Thyroid gland (tissue), 4 donors: ENCODE measurements at regions not wholly inside any gene's neighbourhood (a gene's known extent, or its start where the extent isn't known, plus 50 kb on each side); places are given as distances from the start of the nearest gene placed in this dataset.

Experiments used
- DNase-seq, 2 donors: peaks; one replicate each; pipeline ENCODE4 v3.0.0-alpha.2; 2019
- H3K27ac ChIP-seq, 3 donors: fragments of 200-600 bp; sonication (generic); 1 replicate in 2 of 3; 2 replicates in 1 of 3; pipeline ENCODE4 v1.5.1; 2016 to 2019; ENCODE audit warnings: mild to moderate bottlenecking in 1 of 3, moderate library complexity in 1 of 3
- H3K27me3 ChIP-seq: fragments of 200-600 bp; sonication (generic); one replicate; pipeline ENCODE4 v1.5.1; 2019
- H3K36me3 ChIP-seq, 2 donors: fragments of 200-600 bp; sonication (generic); one replicate each; pipeline ENCODE4 v1.5.1; 2016 to 2019
- H3K4me1 ChIP-seq, 2 donors: fragments of 200-600 bp; sonication (generic); one replicate each; pipeline ENCODE4 v1.5.1; 2017 to 2019
- H3K4me3 ChIP-seq, 3 donors: fragments of 200-600 bp; sonication (generic); replicated peaks in 1 of 3; 1 replicate in 2 of 3; 2 replicates in 1 of 3; pipeline ENCODE4 v1.5.1; 2016; ENCODE audit warnings: mild to moderate bottlenecking in 1 of 3
- H3K9me3 ChIP-seq: fragments of 200-600 bp; sonication (generic); one replicate; pipeline ENCODE4 v1.5.1; 2017
- CTCF ChIP-seq, 6 experiments: fragments of 200-600 bp in 3 of 6; fragments of 450-650 bp in 3 of 6; sonication (generic) in 3 of 6; IDR thresholded peaks; one replicate each; pipeline ENCODE4 v1.5.1; 2016 to 2019; ENCODE audit warnings: antibody characterized with exemption in 6 of 6, mild to moderate bottlenecking in 2 of 6, inconsistent platforms in 1 of 6, moderate library complexity in 1 of 6
- POLR2A ChIP-seq, 2 donors: fragments of 450-650 bp; IDR thresholded peaks; one replicate each; pipeline ENCODE4 v1.6.1; 2017; ENCODE audit warnings: antibody characterized with exemption in 2 of 2, mild to moderate bottlenecking in 2 of 2, moderate library complexity in 1 of 2
- WGBS, 2 donors: methylation state at CpG; one replicate each; pipeline ENCODE4 v1.1.5; 2017; 5-methylcytosine and 5-hydroxymethylcytosine counted together
- intact Hi-C: fragments of 100-400 bp; cut with DNase I; formaldehyde crosslinking; loops from one replicate; pipeline ENCODE4 v1.15.1; 2023

GRCh38 chr1:115215110-115215509, 122.9 kb downstream of the NGF start:
- Histone ChIP-seq H3K4me1 (no peaks in the 10 kb centered on the region), H3K27me3 (no peaks in the 10 kb centered on the region), H3K27ac (no peak overlapping the region), H3K9me3 (no peaks in the 10 kb centered on the region), H3K36me3 (no peaks in the 10 kb centered on the region), H3K4me3 (no peak overlapping the region)
- 91 to 92% methylated on average over 3 of the region's 3 CpGs for WGBS, 2 donors
- TF ChIP-seq CTCF (IDR thresholded peaks at IDR 0.05) (no peak), POLR2A (IDR thresholded peaks at IDR 0.05) (no peak)
- intact Hi-C loops, result no loop called here
- no peak for DNase-seq

GRCh38 chr1:115214098-115214497, 124.0 kb downstream of the NGF start:
- TF ChIP-seq CTCF (IDR thresholded peaks at IDR 0.05) (no peak), POLR2A (IDR thresholded peaks at IDR 0.05) (no peak)
- Histone ChIP-seq H3K36me3 (no peaks in the 10 kb centered on the region), H3K27ac (no peak overlapping the region), H3K27me3 (no peaks in the 10 kb centered on the region), H3K4me1 (no peaks in the 10 kb centered on the region), H3K4me3 (no peak overlapping the region), H3K9me3 (no peaks in the 10 kb centered on the region)
- intact Hi-C loops, result no loop called here
- WGBS, 2 donors, result 86 to 100% methylated on average over 1 of the region's 1 CpG
- no peak for DNase-seq

- intact Hi-C loops, result no loop called here
- Histone ChIP-seq H3K4me3 (no peak overlapping the region), H3K27me3 (no peaks in the 10 kb centered on the region), H3K27ac (no peak overlapping the region), H3K9me3 (no peaks in the 10 kb centered on the region), H3K4me1 (no peaks in the 10 kb centered on the region), H3K36me3 (no peaks in the 10 kb centered on the region)
- TF ChIP-seq CTCF (IDR thresholded peaks at IDR 0.05) (no peak), POLR2A (IDR thresholded peaks at IDR 0.05) (no peak)
- DNase-seq, result no peak
- WGBS, 2 donors, result 89% methylated on average over 3 of the region's 3 CpGs
These were observed 123.8 kb upstream of the TSPAN2 start for GRCh38 chr1:115213130-115213529.

GRCh38 chr1:115211071-115211745, 121.9 kb upstream of the TSPAN2 start:
- no peaks in the 10 kb centered on the region for H3K36me3 ChIP-seq
- no peak for DNase-seq
- H3K27ac ChIP-seq, result no peak overlapping the region
- no peak overlapping the region for H3K4me3 ChIP-seq
- intact Hi-C loops, result no loop called here
- WGBS, 2 donors, result 83 to 91% methylated on average over 3 of the region's 3 CpGs
- H3K4me1 ChIP-seq, result no peaks in the 10 kb centered on the region
- no peak for TF ChIP-seq CTCF (IDR thresholded peaks at IDR 0.05)
- TF ChIP-seq POLR2A (IDR thresholded peaks at IDR 0.05), result no peak
- H3K27me3 ChIP-seq, result no peaks in the 10 kb centered on the region
- no peaks in the 10 kb centered on the region for H3K9me3 ChIP-seq

- no peaks in the 10 kb centered on the region for H3K36me3 ChIP-seq
- TF ChIP-seq CTCF (IDR thresholded peaks at IDR 0.05) (no peak), POLR2A (IDR thresholded peaks at IDR 0.05) (no peak)
- intact Hi-C loops, result no loop called here
- no peak for DNase-seq
- H3K9me3 ChIP-seq, result no peaks in the 10 kb centered on the region
- H3K27ac ChIP-seq, result no peak overlapping the region
- WGBS, 2 donors, result 92% methylated on average over 4 of the region's 4 CpGs
- H3K27me3 ChIP-seq, result no peaks in the 10 kb centered on the region
- H3K4me1 ChIP-seq, result no peaks in the 10 kb centered on the region
- H3K4me3 ChIP-seq, result no peak overlapping the region
These were observed 121.0 kb upstream of the TSPAN2 start for GRCh38 chr1:115210302-115210711.
